Left renal pelvis (tissue), 4 donors: ENCODE measurements at regions not wholly inside any gene's neighbourhood (a gene's known extent, or its start where the extent isn't known, plus 50 kb on each side); places are given as distances from the start of the nearest gene placed in this dataset.
"Not testable (repeated sequence)": the region's sequence is repeated elsewhere in the genome, so short reads cannot be mapped to it uniquely, and the experiment has no call there.

ENCODE experiments used
- DNase-seq, 4 donors: peaks; one replicate each; pipeline ENCODE4 v3.0.0-alpha.2; 2013; ENCODE audit warnings: low read depth in 4 of 4, low spot score in 3 of 4

DNA sequence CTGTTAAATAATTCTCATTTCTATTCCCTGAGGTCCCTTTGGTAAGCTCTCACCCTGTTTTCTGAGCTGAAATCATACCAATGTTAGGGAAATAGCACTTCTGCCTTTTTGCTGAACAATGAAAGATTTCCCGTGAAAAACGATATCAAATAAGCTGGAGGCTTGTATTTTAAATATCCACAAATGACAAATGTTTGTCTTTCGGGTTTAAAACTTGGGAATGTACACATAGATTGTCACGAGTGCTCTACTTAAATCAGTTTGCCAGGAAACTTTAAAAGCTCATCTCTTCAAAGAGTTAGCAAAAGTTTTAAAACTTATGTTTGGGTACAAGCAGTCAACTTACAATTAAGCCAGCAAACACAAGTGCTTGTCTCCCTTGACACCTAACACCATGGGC is 393.5 kb upstream of the MON1B start:
- DNase-seq: no peak

- no peak for DNase-seq
Measured at GRCh38 chr16:76800196-76800595, 390.8 kb upstream of the MON1B start.

GRCh38 chr16:76801357-76801756 is 389.6 kb upstream of the MON1B start:
- no peak for DNase-seq

GRCh38 chr16:76816475-76816874 is 374.5 kb upstream of the MON1B start:
- DNase-seq: no peak

GRCh38 chr16:76818606-76819181 is 372.3 kb upstream of the MON1B start:
- DNase-seq: no peak

DNA sequence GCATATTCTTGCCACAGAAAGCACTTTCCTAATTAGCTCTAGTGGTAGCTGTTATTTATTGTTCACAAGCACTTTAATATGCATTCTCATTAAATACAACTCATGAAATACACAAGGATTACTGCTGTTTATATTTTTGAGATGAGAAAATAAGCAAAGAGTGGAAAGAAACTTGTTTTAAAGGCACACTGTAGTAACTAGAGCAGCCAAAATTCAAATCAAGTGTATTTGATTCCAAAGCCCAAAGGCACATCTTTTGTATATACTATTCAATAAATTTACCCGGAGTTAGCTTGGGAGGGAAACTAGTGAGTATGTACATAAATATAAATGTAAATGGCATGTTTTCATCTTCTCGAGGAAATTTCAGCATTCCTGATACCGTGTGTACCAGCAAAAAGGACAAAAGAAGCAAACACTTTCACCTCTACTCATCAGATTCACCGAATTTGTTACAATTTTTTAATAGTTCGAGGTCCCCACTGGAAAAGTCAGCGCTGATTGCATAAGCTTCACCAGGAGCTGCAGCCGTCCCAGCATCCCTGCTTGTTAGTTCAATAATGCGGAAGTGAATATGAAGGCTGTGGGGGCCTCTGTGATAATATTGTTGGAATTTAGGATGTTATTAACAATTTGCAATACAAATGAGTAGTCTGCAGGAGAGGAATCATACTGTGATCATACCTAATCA is 371.6 kb upstream of the MON1B start:
- DNase-seq: no peak

DNA sequence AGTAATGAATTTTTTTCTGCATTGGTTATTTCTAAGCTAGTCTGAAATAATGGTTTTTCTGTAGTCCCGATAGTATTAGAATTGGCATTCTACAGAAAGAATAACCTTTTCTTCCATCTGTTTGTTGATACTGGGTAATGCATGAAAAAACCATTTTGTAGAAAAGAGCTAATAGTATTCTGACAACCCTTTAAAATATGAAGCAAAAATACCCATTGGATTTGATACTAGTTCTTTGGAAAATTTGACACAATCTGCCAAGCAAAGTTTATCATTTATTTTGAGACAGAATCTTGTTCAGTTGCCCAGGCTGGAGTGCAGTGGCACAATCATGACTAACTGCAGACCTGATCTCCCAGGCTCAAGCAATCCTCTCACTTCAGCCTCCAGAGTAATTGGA is 366.8 kb upstream of the MON1B start:
- no peak for DNase-seq

DNA sequence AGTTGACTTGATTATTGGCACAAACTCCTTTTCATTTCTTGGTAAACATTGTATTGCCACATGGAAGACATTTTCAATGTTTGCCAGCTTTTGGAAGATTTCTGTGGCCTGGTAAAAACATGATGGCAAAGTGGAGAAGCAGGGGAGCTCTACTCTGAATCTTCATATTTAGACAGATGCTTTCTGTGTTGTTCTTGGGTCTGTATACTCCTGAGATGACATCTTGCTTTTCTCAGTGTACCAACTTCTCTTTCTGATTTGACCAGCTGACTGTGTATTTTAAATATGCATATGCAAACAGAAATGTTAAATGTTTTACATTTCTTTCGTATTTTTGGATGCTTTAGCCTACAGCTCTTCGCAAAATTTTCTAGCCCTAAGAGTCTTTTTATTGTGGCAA is 366.2 kb upstream of the MON1B start:
- DNase-seq: no peak

DNA sequence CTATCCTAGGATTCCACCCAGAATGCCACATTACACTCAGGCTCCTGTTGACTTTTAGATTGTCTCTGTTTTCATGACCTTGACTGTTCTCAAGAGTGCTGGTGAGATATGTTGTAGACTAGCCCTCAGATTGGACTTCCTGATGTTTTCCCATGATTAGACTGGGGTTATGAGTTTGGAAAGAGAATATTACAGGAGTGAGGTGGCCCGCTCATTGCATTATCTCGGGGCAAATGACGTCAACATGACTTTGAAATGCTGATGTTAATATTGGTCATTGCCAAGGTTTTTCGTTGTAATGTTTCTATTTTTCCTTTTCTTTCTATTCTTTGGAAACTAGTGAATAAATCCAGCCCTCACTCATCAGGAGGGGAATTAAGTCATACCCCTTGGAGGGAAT is 355.7 kb upstream of the MON1B start:
- no peak for DNase-seq

DNA sequence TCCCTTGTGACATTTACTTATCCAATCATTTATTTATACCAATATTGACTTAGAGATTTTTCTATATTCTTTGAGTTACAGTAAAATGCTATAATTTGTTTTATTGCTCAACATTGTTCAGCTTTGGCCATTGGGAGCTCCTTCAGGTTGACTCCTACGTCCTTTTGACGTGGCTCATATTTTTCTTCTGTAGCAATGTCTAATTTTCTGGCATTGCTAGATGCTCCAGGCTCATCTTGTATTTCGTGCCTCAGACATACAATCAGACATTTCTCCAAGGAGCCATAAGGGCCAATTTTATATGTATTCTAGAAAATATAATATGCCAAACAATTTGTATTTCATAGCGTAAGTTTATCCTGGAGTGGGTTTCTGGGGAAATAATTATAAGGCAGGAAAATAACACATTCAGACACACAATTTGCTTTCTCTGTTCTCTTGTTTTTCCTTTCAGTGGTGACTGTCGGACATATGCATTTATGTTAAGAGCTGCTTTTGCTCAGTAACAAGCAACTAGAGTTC is 355.1 kb upstream of the MON1B start:
- DNase-seq: no peak

DNA sequence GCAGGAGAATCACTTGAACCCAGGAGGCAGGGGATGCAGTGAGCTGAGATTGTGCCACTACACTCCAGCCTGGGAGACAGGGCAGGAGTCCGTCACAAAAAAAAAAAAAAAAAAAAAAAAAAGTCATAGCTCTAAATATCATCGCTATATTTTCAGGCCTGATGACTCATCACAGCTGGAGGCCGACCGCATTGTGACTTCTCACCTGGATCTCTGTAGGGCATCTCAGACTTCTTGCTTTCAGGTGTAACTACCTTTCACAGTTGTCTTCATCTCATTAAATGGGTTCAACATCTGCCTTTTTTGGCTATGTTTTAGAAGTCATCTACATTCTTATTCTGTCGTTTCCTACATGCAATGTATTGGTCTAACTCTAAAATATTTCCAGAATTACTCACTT is 353.1 kb upstream of the MON1B start:
- DNase-seq: no peak

DNA sequence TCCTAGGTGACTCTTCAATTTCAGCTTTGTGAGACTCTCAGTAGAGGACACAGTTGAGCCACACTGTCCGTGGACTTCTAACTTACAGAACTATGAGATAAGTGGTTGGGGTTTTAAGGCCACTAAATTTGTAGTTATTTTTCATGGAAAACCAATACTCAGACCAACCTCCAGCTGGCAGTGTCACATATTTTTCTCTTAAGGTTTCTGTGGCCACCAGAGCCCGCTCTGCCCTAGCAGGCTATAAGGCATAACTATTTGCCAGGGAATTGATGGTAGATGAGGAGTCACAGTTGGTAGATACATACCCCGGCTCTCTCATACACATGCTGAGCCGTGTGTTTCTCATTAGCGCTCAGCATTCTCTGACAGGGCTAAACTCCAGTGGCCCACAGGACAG is 336.8 kb upstream of the MON1B start:
- DNase-seq: no peak

DNA sequence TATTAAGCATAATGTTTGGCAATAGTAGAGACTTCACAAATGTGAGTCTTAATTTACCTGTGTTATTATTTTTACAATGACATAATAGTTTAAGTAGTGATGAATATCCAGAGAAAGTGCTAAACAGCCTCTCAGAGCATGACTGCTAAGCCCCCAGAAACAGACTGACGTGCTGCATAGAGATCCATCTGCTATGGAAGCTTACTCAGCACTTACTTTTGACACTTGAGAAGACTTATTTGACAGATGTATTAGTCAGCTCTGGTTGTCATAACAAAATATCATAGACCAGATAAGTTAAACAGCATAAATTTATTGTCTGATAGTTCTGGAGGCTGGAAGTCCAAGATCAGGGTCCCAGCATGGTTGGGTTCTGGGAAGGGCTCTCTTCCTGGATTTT is 334.9 kb upstream of the MON1B start:
- DNase-seq: no peak

DNA sequence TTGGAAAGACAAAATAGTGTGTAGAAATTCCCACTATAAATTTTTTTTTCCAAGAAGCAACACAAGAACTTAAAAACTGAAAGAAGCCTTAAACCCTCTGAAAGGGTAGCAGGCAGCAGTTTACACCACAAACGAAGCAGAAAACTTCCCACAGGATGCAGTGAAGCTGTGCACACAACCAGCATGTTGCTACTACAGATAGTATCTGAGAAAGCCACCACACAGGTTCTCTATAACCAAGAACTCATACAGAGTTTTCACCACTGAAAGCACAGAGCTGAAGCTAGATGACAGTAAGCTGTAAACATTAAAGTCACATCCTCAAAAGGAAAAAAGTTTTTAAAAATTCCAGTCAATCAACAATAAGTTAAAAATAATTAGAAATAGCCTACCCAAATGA is 333.6 kb upstream of the MON1B start:
- no peak for DNase-seq

- no peak for DNase-seq
Measured at GRCh38 chr16:76862901-76863300, 328.1 kb upstream of the MON1B start.

DNA sequence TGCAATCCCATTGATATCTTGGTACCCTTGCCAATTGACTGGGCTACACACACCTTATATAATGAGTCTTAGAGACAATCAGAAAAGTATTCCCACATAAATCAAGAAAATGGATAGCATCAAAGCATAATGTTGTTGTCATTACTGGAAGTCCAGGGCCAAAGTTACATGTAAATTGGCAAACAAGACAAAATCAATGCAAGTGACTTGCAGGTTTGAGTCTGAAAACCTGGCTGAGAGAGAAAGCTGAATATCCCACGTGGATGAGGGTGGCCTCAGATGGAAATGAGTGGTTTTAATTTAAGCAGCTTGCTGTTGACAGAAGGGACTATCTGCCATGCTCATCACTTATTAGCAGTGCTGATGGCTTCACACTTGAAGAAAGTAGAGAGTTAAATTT is 324.0 kb upstream of the MON1B start:
- DNase-seq: no peak

DNA sequence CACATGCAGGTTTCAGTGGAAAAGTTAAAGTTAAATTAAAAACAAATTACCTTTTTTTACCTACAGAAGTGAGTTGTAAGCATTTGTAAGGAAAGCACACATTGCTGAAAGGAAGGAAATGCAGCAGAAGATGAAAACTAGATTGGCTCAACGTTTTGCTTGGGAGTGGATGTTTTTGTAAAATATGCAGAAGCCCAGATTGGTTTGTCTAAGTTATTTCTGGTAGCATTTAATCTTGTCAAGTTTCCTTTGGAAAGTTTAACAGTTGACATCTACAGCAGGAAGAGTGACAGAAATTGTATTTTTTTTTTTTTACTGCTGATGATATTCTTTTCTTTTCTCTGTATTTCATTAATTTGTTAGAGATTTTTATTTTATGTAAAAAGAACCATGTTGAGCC is 315.1 kb upstream of the MON1B start:
- no peak for DNase-seq

- no peak for DNase-seq
Measured at GRCh38 chr16:76879420-76879819, 311.6 kb upstream of the MON1B start.

- not testable (repeated sequence) for DNase-seq
Measured at GRCh38 chr16:76880523-76880922, 310.5 kb upstream of the MON1B start.

DNA sequence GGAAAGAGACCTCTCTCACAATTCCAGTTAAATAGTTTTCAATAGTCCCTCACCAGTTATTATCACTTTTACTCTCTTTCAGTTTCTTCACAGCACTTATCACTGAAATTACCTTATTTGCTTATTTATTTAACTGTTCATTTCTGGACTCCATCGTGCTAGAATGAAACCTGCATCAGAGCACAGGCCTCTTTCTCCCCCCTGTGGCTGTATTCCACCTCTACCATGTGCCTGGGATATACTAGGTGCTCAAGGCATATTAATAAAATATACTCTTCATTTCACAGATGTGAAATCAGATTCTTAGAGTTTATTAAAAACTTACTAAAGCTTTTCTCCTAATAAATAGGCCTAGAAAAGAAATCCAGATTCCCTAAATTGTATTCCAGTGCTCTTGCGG is 308.9 kb upstream of the MON1B start:
- DNase-seq: no peak

DNA sequence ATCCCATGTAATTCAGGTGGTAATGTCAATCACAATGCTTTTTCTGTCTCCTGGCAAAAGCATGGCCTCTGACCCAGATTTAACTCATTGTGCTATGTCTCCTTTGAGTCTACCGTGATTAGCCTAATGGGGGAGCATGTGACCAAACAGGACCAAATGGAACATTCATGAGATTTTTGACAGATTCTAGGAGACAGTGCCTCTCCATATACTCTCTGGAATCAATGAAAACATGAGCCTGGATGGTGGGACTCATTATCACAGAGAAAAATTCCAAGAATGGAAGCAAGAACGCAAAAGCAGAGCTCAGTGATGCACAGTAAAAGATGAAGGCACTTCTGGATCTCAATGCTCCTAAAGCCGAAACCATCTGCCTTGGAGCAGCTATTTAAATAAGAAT is 307.9 kb upstream of the MON1B start:
- DNase-seq: no peak

DNA sequence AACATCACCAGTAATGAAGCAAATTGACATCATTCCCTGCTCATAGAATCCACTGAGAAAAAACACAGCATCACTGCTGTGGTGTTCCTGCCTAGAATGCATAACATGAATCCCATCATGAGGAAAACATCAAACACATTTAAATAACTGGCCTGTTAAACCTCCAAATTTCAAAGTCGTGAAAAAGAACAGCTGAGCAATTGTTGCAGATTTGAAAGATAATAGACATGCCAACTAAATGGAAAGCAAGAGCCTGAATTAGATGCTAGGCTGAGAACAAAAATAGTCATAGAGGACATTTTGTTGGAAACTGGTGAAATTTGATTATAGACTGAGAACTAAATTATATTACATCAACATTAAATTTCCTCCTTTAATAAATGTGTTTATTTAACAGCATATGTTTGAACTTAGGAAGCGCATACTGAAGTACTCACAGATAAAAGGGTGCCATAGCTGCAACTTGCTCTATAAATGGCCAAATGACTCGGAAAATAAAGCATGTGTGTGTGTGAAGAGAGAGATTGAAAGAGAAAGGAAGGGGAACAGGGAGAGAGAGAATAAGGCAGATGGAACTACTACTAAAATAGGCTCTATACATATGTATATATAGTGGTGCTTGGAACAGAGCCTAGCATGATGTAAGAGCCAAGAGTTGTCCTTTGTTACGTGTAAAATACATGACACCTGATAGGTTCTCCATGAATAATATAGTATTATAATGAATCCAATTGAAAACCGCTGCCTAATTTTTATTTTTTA is 305.0 kb upstream of the MON1B start:
- DNase-seq: no peak
